Tibial artery (tissue), 4 donors: ENCODE measurements at regions not wholly inside any gene's neighbourhood (a gene's known extent, or its start where the extent isn't known, plus 50 kb on each side); places are given as distances from the start of the nearest gene placed in this dataset.

Source experiments
- DNase-seq, 2 donors: peaks; one replicate each; pipeline ENCODE4 v3.0.0-alpha.2; 2019
- H3K27ac ChIP-seq, 2 donors: fragments of 200-600 bp; sonication (generic) in 1 of 2; 1 replicate in 1 of 2; 2 replicates in 1 of 2; pipeline ENCODE4 v1.5.1; 2018 to 2019; ENCODE audit warnings: mild to moderate bottlenecking in 1 of 2
- H3K27me3 ChIP-seq, 2 donors: fragments of 200-600 bp; sonication (generic) in 1 of 2; one replicate each; pipeline versions ENCODE4 v1.5.1 to v1.6.0; 2016 to 2019
- H3K36me3 ChIP-seq, 3 donors: fragments of 200-600 bp; sonication (generic) in 2 of 3; one replicate each; pipeline ENCODE4 v1.5.1; 2016 to 2019; ENCODE audit warnings: mild to moderate bottlenecking in 2 of 3
- H3K4me1 ChIP-seq, 4 donors: fragments of 200-600 bp; sonication (generic) in 2 of 4; 1 replicate in 3 of 4; 2 replicates in 1 of 4; pipeline ENCODE4 v1.5.1; 2016 to 2019
- H3K4me3 ChIP-seq, 2 donors: fragments of 200-600 bp; sonication (generic) in 1 of 2; 1 replicate in 1 of 2; 2 replicates in 1 of 2; pipeline ENCODE4 v1.5.1; 2018 to 2019; ENCODE audit warnings: mild to moderate bottlenecking in 2 of 2
- H3K9me3 ChIP-seq, 3 donors: fragments of 200-600 bp; sonication (generic) in 1 of 3; one replicate each; pipeline ENCODE4 v1.5.1; 2016 to 2019
- CTCF ChIP-seq, 2 experiments: fragments of 200-600 bp in 1 of 2; fragments of 450-650 bp in 1 of 2; IDR thresholded peaks; one replicate each; pipeline ENCODE4 v1.5.1; 2017 to 2019; ENCODE audit warnings: antibody characterized with exemption in 2 of 2, mild to moderate bottlenecking in 1 of 2, moderate library complexity in 1 of 2
- intact Hi-C: fragments of 100-400 bp; cut with DNase I; formaldehyde crosslinking; loops from one replicate; pipeline ENCODE4 v1.15.0; 2023; ENCODE audit warnings: low total_unique reads

GRCh38 chr1:38420666-38421065 lies 374.1 kb upstream of the POU3F1 start:
- Histone ChIP-seq H3K27me3 (no peaks in the 10 kb centered on the region), H3K27ac (no peak overlapping the region), H3K4me1 (no peaks in the 10 kb centered on the region), H3K4me3 (no peak overlapping the region), H3K36me3 (no peaks in the 10 kb centered on the region), H3K9me3 (no peaks in the 10 kb centered on the region)
- intact Hi-C loops, result no loop called here
- DNase-seq, result no peak
- TF ChIP-seq CTCF (IDR thresholded peaks at IDR 0.05), result no peak

GRCh38 chr1:38418195-38419030 lies 371.8 kb upstream of the POU3F1 start:
- H3K36me3 ChIP-seq, result no peaks in the 10 kb centered on the region
- TF ChIP-seq CTCF (IDR thresholded peaks at IDR 0.05), result no peak
- no peak overlapping the region for H3K27ac ChIP-seq
- intact Hi-C loops, result no loop called here
- DNase-seq, result no peak
- no peaks in the 10 kb centered on the region for H3K27me3 ChIP-seq
- H3K4me1 ChIP-seq, result no peaks in the 10 kb centered on the region
- H3K4me3 ChIP-seq, result no peak overlapping the region
- no peaks in the 10 kb centered on the region for H3K9me3 ChIP-seq

- H3K4me3 ChIP-seq, result no peak overlapping the region
Observed at GRCh38 chr1:38403667-38404066, 357.1 kb upstream of the POU3F1 start.

GRCh38 chr1:38402230-38402815 lies 355.7 kb upstream of the POU3F1 start:
- Histone ChIP-seq H3K9me3 (peaks cover 0 to 13% (median 8%) of the 10 kb centered on the region in 3 donors), H3K36me3 (no peaks in the 10 kb centered on the region), H3K27me3 (no peaks in the 10 kb centered on the region), H3K27ac (no peak overlapping the region), H3K4me3 (no peak overlapping the region), H3K4me1 (no peaks in the 10 kb centered on the region)
- no peak for DNase-seq
- intact Hi-C loops, result no loop called here
- no peak for TF ChIP-seq CTCF (IDR thresholded peaks at IDR 0.05)

More at GRCh38 chr1:38403667-38404066, 357.1 kb upstream of the POU3F1 start:
- H3K36me3 ChIP-seq, result no peaks in the 10 kb centered on the region
- H3K9me3 ChIP-seq, result peaks cover 0 to 13% (median 8%) of the 10 kb centered on the region in 3 donors
- no peak for DNase-seq
- intact Hi-C loops, result no loop called here
- no peaks in the 10 kb centered on the region for H3K27me3 ChIP-seq
- no peak for TF ChIP-seq CTCF (IDR thresholded peaks at IDR 0.05)
- H3K27ac ChIP-seq, result no peak overlapping the region
- no peaks in the 10 kb centered on the region for H3K4me1 ChIP-seq

GRCh38 chr1:38396606-38397005 lies 350.0 kb upstream of the POU3F1 start:
- Histone ChIP-seq H3K27ac (no peak overlapping the region), H3K9me3 (peaks cover 0 to 8% (median 5%) of the 10 kb centered on the region in 3 donors), H3K4me1 (no peaks in the 10 kb centered on the region), H3K36me3 (no peaks in the 10 kb centered on the region), H3K4me3 (no peak overlapping the region), H3K27me3 (peaks cover 0 to 3% of the 10 kb centered on the region in 2 donors)
- intact Hi-C loops, result no loop called here
- no peak for TF ChIP-seq CTCF (IDR thresholded peaks at IDR 0.05)
- DNase-seq, result no peak
